Breast epithelium (tissue), 4 donors: ENCODE measurements at regions not wholly inside any gene's neighbourhood (a gene's known extent, or its start where the extent isn't known, plus 50 kb on each side); places are given as distances from the start of the nearest gene placed in this dataset.

Source experiments
- DNase-seq, 2 donors: peaks; one replicate each; pipeline ENCODE4 v3.0.0-alpha.2; 2019; ENCODE audit warnings: low spot score in 2 of 2
- H3K27ac ChIP-seq, 2 donors: fragments of 200-600 bp; sonication (generic) in 1 of 2; one replicate each; pipeline ENCODE4 v1.5.1; 2016 to 2019; ENCODE audit warnings: mild to moderate bottlenecking in 1 of 2
- H3K27me3 ChIP-seq, 2 donors: fragments of 200-600 bp; sonication (generic) in 1 of 2; one replicate each; pipeline versions ENCODE4 v1.5.1 to v1.6.0; 2017 to 2019; ENCODE audit warnings: control low read depth in 1 of 2, mild to moderate bottlenecking in 1 of 2
- H3K36me3 ChIP-seq: fragments of 200-600 bp; one replicate; pipeline ENCODE4 v1.5.1; 2019
- H3K4me1 ChIP-seq, 2 donors: fragments of 200-600 bp; sonication (generic); one replicate each; pipeline ENCODE4 v1.5.1; 2016 to 2019; ENCODE audit warnings: control low read depth in 1 of 2
- H3K4me3 ChIP-seq, 3 donors: fragments of 200-600 bp; sonication (generic); 1 replicate in 2 of 3; 2 replicates in 1 of 3; pipeline ENCODE4 v1.5.1; 2016 to 2019; ENCODE audit warnings: mild to moderate bottlenecking in 3 of 3, moderate library complexity in 2 of 3
- H3K9me3 ChIP-seq, 2 donors: fragments of 200-600 bp; sonication (generic) in 1 of 2; one replicate each; pipeline ENCODE4 v1.5.1; 2016 to 2019; ENCODE audit warnings: control low read depth in 1 of 2
- POLR2A ChIP-seq: fragments of 450-650 bp; IDR thresholded peaks from one replicate; pipeline ENCODE4 v1.6.1; 2016; ENCODE audit warnings: antibody characterized with exemption, mild to moderate bottlenecking, moderate library complexity
- POLR2AphosphoS5 ChIP-seq, 3 donors: sonication (generic); formaldehyde crosslinking; IDR thresholded peaks; one replicate each; pipeline ENCODE4 v1.6.1; 2017; ENCODE audit warnings: antibody characterized with exemption in 3 of 3
- intact Hi-C: fragments of 100-400 bp; cut with DNase I; formaldehyde crosslinking; loops from one replicate; pipeline ENCODE4 v1.15.1; 2023; ENCODE audit warnings: low total_unique reads
- TF ChIP-seq, protein P1 (sequence below), 3 donors: fragments of 450-650 bp; IDR thresholded peaks; one replicate each; pipeline ENCODE4 v1.5.1; 2016 to 2017; ENCODE audit warnings: antibody characterized with exemption in 3 of 3, mild to moderate bottlenecking in 3 of 3, moderate library complexity in 3 of 3

DNA sequence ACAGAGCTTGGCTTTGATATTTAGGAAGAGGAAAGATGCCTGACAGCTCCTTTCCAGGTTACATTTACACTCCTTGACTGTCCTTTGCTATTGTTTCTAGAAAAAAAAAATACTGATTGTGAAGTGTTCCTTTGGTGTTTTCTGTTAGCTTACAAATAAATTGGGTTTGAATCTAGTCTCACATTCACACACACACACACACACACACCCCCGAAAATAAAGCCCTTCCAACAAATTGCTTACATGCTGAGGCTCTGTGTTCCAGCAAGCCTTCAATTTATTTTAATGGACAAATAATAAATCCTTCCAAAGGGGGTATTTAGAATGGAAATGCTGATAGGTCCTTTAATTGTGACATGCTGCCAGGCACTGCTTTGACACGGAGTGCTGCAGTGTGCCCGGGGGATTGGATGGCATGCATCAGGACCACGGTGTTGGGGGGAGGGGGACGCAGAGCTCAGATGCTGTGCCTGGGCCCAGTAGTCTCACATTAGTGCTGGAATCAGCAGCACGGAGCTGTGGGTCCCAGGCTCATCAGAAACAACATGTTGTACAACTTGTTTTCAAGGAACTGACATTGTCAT lies 199.9 kb downstream of the CD83 start:
- H3K27ac ChIP-seq = no peak overlapping the region
- H3K4me1 ChIP-seq = no peaks in the 10 kb centered on the region
- H3K9me3 ChIP-seq = no peaks in the 10 kb centered on the region
- TF ChIP-seq, protein P1, sequence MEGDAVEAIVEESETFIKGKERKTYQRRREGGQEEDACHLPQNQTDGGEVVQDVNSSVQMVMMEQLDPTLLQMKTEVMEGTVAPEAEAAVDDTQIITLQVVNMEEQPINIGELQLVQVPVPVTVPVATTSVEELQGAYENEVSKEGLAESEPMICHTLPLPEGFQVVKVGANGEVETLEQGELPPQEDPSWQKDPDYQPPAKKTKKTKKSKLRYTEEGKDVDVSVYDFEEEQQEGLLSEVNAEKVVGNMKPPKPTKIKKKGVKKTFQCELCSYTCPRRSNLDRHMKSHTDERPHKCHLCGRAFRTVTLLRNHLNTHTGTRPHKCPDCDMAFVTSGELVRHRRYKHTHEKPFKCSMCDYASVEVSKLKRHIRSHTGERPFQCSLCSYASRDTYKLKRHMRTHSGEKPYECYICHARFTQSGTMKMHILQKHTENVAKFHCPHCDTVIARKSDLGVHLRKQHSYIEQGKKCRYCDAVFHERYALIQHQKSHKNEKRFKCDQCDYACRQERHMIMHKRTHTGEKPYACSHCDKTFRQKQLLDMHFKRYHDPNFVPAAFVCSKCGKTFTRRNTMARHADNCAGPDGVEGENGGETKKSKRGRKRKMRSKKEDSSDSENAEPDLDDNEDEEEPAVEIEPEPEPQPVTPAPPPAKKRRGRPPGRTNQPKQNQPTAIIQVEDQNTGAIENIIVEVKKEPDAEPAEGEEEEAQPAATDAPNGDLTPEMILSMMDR (IDR thresholded peaks at IDR 0.05) = no peak
- TF ChIP-seq POLR2A (no peak), POLR2AphosphoS5 (IDR thresholded peaks at IDR 0.05) (no peak)
- H3K27me3 ChIP-seq = no peaks in the 10 kb centered on the region
- no peak for DNase-seq
- no peaks in the 10 kb centered on the region for H3K36me3 ChIP-seq
- intact Hi-C loops = no loop called here
- H3K4me3 ChIP-seq = no peak overlapping the region

DNA sequence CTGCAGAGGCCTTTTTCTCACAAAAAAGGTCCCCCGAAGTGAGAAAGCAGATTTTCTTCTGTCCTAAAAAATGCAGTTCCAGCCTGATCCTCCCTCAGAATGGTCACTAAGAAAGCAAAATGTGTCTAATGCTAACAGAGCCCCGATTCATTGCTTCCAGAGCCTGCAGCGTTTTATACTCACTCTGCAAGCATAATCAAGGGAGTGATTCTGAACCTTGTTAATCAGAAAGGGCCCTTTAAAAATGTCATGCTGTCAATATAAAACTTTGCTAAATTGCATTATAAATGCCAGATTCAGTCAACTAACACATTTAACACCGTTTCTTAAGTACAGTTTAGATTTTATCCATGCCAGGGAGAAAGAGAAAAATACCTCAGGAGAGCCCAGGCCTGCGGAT lies 202.8 kb downstream of the CD83 start:
- H3K9me3 ChIP-seq = no peaks in the 10 kb centered on the region
- H3K4me3 ChIP-seq = no peak overlapping the region
- no peaks in the 10 kb centered on the region for H3K36me3 ChIP-seq
- no peaks in the 10 kb centered on the region for H3K27me3 ChIP-seq
- TF ChIP-seq POLR2AphosphoS5 (IDR thresholded peaks at IDR 0.05) (no peak), POLR2A (no peak)
- TF ChIP-seq, protein P1 (IDR thresholded peaks at IDR 0.05) = no peak
- DNase-seq = no peak
- intact Hi-C loops = no loop called here
- H3K4me1 ChIP-seq = no peaks in the 10 kb centered on the region
- H3K27ac ChIP-seq = no peak overlapping the region

DNA sequence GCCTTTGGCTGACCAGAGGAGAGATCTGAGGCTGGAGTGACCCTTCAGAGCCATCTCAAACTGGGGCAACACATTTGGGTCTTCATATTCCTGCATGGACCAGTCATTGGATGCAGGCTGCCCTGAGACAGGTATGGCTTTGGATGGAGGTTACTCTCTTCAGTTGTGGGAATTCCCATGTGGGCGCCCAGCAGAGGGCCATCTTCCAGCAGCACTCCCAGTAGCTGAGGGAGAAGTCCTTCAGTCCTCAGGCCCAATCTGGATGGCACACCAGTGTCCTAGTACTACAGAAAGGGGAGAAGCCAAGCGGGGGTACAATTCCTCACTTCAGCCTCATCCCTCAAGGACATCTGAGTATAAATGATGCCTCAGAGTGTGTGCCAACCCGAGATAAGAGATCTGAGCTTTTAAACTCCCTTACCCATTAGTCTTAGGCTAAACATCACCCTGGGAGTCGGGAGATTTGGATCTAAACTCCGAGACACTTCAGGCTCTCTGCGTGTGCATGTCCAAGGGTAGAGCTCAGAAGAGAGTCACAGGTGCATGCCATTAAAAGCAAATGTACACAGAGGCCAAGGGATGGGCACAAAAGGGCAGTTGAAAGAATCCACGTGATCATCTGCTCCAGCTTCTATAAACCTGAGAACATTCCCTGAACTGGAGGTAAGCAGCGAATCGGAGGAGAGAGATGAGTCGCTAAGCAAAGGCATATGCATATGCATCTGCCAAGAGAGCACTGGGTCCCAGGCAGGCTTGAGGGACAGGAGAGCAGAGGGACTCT lies 204.6 kb downstream of the CD83 start:
- H3K9me3 ChIP-seq = no peaks in the 10 kb centered on the region
- H3K27ac ChIP-seq = no peak overlapping the region
- intact Hi-C loops = no loop called here
- H3K27me3 ChIP-seq = no peaks in the 10 kb centered on the region
- no peaks in the 10 kb centered on the region for H3K36me3 ChIP-seq
- H3K4me3 ChIP-seq = no peak overlapping the region
- DNase-seq = no peak
- TF ChIP-seq, protein P1 (IDR thresholded peaks at IDR 0.05) = no peak
- TF ChIP-seq POLR2A (no peak), POLR2AphosphoS5 (IDR thresholded peaks at IDR 0.05) (no peak)
- no peaks in the 10 kb centered on the region for H3K4me1 ChIP-seq

DNA sequence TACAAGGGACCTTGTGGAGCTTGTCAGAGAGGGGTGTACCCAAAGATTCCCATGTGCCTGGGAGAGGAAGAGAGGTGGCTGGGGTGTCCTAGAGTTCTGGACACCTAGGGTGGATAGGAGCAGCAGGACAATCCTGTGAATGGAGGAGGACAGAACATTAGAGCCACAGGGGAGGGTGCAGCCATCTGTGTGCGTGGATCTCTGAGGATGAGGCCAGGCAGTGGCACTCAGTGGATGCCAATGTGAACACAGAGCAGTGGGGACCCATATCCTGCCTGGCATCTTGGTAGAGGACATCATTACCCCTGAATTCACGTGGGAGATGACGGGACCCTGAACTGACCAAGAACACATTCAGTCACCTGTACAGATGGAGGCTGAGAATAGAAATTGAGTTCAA lies 205.3 kb downstream of the CD83 start:
- no peaks in the 10 kb centered on the region for H3K36me3 ChIP-seq
- H3K27me3 ChIP-seq = no peaks in the 10 kb centered on the region
- no peak overlapping the region for H3K4me3 ChIP-seq
- TF ChIP-seq POLR2A (no peak), POLR2AphosphoS5 (IDR thresholded peaks at IDR 0.05) (no peak)
- TF ChIP-seq, protein P1 (IDR thresholded peaks at IDR 0.05) = no peak
- no peak overlapping the region for H3K27ac ChIP-seq
- intact Hi-C loops = no loop called here
- DNase-seq = no peak
- H3K9me3 ChIP-seq = no peaks in the 10 kb centered on the region
- H3K4me1 ChIP-seq = no peaks in the 10 kb centered on the region

DNA sequence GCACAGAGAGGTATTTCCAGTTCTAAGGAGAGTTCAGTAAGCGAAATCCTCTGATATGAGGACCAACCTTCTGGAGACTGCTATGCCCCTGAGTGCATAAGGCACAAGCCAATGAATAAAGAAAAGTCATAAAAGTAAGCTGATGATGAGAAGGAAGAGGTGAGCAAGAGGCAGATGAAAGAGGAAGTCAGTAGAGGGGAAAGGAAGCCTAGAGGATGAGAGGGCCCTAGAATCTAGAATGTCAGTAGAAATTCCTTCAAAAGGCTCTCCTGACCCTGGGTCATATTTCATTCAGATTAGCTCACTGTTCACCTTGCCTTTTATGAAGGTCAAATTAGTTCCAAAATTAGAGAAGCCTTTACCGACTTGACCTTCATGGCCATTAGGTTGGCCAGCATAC lies 209.2 kb downstream of the CD83 start:
- H3K36me3 ChIP-seq = no peaks in the 10 kb centered on the region
- H3K4me3 ChIP-seq = no peak overlapping the region
- DNase-seq = no peak
- H3K4me1 ChIP-seq = no peaks in the 10 kb centered on the region
- no peaks in the 10 kb centered on the region for H3K9me3 ChIP-seq
- no peak for TF ChIP-seq POLR2AphosphoS5 (IDR thresholded peaks at IDR 0.05)
- H3K27ac ChIP-seq = no peak overlapping the region
- no peaks in the 10 kb centered on the region for H3K27me3 ChIP-seq
- intact Hi-C loops = no loop called here
